Neural progenitor cell (in vitro differentiated cells): ENCODE measurements at regions not wholly inside any gene's neighbourhood (a gene's known extent, or its start where the extent isn't known, plus 50 kb on each side); places are given as distances from the start of the nearest gene placed in this dataset.

ENCODE experiments used
- CTCF ChIP-seq: fragments of 200-600 bp; sonication (generic); IDR thresholded peaks from 2 replicates; pipeline ENCODE4 v1.5.1; 2017; ENCODE audit warnings: antibody characterized with exemption, mild to moderate bottlenecking
- EZH2 ChIP-seq: fragments of 200-600 bp; sonication (generic); IDR thresholded peaks from 2 replicates; pipeline ENCODE4 v1.6.1; 2017; ENCODE audit warnings: antibody characterized with exemption, mild to moderate bottlenecking, moderate library complexity
- EZH2phosphoT487 ChIP-seq: fragments of 200-600 bp; sonication (generic); IDR thresholded peaks from 2 replicates; pipeline ENCODE4 v1.6.1; 2017; ENCODE audit warnings: antibody characterized with exemption

GRCh38 chr1:218135371-218135770, 149.7 kb upstream of the RRP15 start:
- no peak for TF ChIP-seq EZH2
- TF ChIP-seq CTCF: no peak
- TF ChIP-seq EZH2phosphoT487: no peak
